ENCODE measurements at regions not wholly inside any gene's neighbourhood (a gene's known extent, or its start where the extent isn't known, plus 50 kb on each side); places are given as distances from the start of the nearest gene placed in this dataset.

GRCh38 chr7:32177232-32177631 lies 107.0 kb upstream of the PDE1C start:
- DNase-seq (ENCODE audit: low read depth): no peak

GRCh38 chr7:32175099-32175498 lies 104.9 kb upstream of the PDE1C start:
- no peak for DNase-seq (ENCODE audit: low read depth)

- no peak for DNase-seq (ENCODE audit: low read depth)
These were observed 101.0 kb upstream of the PDE1C start for GRCh38 chr7:32171248-32171647.

GRCh38 chr7:32170838-32171237 lies 100.6 kb upstream of the PDE1C start:
- no peak for DNase-seq (ENCODE audit: low read depth)

- no peak for DNase-seq (ENCODE audit: low read depth)
These were observed 99.0 kb upstream of the PDE1C start for GRCh38 chr7:32169228-32169627.

GRCh38 chr7:32167815-32168214 lies 97.6 kb upstream of the PDE1C start:
- DNase-seq (ENCODE audit: low read depth): no peak

GRCh38 chr7:32167256-32167655 lies 97.0 kb upstream of the PDE1C start:
- no peak for DNase-seq (ENCODE audit: low read depth)

- DNase-seq (ENCODE audit: low read depth): peak; percentile 37
These were observed 94.3 kb upstream of the PDE1C start for GRCh38 chr7:32164341-32164996.

GRCh38 chr7:32163896-32164295 lies 93.7 kb upstream of the PDE1C start:
- peak; percentile 11 for DNase-seq (ENCODE audit: low read depth)

- DNase-seq (ENCODE audit: low read depth): peak; percentile 79
These were observed 93.1 kb upstream of the PDE1C start for GRCh38 chr7:32163141-32163806.

GRCh38 chr7:32161708-32162107 lies 91.5 kb upstream of the PDE1C start:
- peak; percentile 32 for DNase-seq (ENCODE audit: low read depth)

- DNase-seq (ENCODE audit: low read depth): no peak
These were observed 88.8 kb upstream of the PDE1C start for GRCh38 chr7:32158751-32159745.

- no peak for DNase-seq (ENCODE audit: low read depth)
These were observed 87.9 kb upstream of the PDE1C start for GRCh38 chr7:32158076-32158475.

- no peak for DNase-seq (ENCODE audit: low read depth)
These were observed 85.5 kb upstream of the PDE1C start for GRCh38 chr7:32155712-32156111.

GRCh38 chr7:32154797-32155196 lies 84.6 kb upstream of the PDE1C start:
- peak; percentile 54 for DNase-seq (ENCODE audit: low read depth)

GRCh38 chr7:32153006-32153405 lies 82.8 kb upstream of the PDE1C start:
- no peak for DNase-seq (ENCODE audit: low read depth)

- no peak for DNase-seq (ENCODE audit: low read depth)
These were observed 82.4 kb upstream of the PDE1C start for GRCh38 chr7:32152576-32152975.

GRCh38 chr7:32150589-32150988 lies 80.4 kb upstream of the PDE1C start:
- DNase-seq (ENCODE audit: low read depth): no peak

GRCh38 chr7:32150039-32150438 lies 79.8 kb upstream of the PDE1C start:
- no peak for DNase-seq (ENCODE audit: low read depth)

- no peak for DNase-seq (ENCODE audit: low read depth)
These were observed 77.5 kb upstream of the PDE1C start for GRCh38 chr7:32147546-32148268.

- no peak for DNase-seq (ENCODE audit: low read depth)
These were observed 75.7 kb upstream of the PDE1C start for GRCh38 chr7:32145911-32146310.

- DNase-seq (ENCODE audit: low read depth): no peak
These were observed 74.5 kb upstream of the PDE1C start for GRCh38 chr7:32144676-32145075.
